ENCODE measurements at regions not wholly inside any gene's neighbourhood (a gene's known extent, or its start where the extent isn't known, plus 50 kb on each side); places are given as distances from the start of the nearest gene placed in this dataset.

- no peaks in the 10 kb centered on the region for H4K20me1 ChIP-seq (ENCODE audit: insufficient read depth, low read length)
- H3K9me2 ChIP-seq (ENCODE audit: low read depth, low read length), result no peaks in the 10 kb centered on the region
- no peak overlapping the region for H3K9ac ChIP-seq (ENCODE audit: low read length)
- H3K36me3 ChIP-seq (ENCODE audit: insufficient read depth, low read length), result no peaks in the 10 kb centered on the region
- H3K79me2 ChIP-seq (ENCODE audit: insufficient read depth, low read length), result no peaks in the 10 kb centered on the region
- no peak for TF ChIP-seq EZH2 (IDR thresholded peaks at IDR 0.05; ENCODE audit: borderline replicate concordance, low read length)
- TF ChIP-seq, protein P1, sequence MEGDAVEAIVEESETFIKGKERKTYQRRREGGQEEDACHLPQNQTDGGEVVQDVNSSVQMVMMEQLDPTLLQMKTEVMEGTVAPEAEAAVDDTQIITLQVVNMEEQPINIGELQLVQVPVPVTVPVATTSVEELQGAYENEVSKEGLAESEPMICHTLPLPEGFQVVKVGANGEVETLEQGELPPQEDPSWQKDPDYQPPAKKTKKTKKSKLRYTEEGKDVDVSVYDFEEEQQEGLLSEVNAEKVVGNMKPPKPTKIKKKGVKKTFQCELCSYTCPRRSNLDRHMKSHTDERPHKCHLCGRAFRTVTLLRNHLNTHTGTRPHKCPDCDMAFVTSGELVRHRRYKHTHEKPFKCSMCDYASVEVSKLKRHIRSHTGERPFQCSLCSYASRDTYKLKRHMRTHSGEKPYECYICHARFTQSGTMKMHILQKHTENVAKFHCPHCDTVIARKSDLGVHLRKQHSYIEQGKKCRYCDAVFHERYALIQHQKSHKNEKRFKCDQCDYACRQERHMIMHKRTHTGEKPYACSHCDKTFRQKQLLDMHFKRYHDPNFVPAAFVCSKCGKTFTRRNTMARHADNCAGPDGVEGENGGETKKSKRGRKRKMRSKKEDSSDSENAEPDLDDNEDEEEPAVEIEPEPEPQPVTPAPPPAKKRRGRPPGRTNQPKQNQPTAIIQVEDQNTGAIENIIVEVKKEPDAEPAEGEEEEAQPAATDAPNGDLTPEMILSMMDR (IDR thresholded peaks at IDR 0.05; ENCODE audit: low read length), result no peak
- no peak overlapping the region for H3K27ac ChIP-seq (ENCODE audit: low read depth, low read length, poor library complexity, severe bottlenecking)
- H3K27me3 ChIP-seq (ENCODE audit: insufficient read depth, low read length), result 0 out of 2 replicates have a peak, but pooled peaks cover 3% of the 10 kb centered on the region
- H3K9me3 ChIP-seq (ENCODE audit: low read length), result no peaks in the 10 kb centered on the region
- no peak overlapping the region for H2AFZ ChIP-seq (ENCODE audit: low read length)
- no peaks in the 10 kb centered on the region for H3F3A ChIP-seq (ENCODE audit: insufficient read depth, low read length)
- no peak overlapping the region for H3K4me3 ChIP-seq (ENCODE audit: low read depth, low read length, poor library complexity, severe bottlenecking)
- no peak overlapping the region for H3K4me2 ChIP-seq (ENCODE audit: low read length)
- H3K4me1 ChIP-seq (ENCODE audit: insufficient read depth, low read length, severe bottlenecking), result no peaks in the 10 kb centered on the region
Measured at GRCh38 chr13:22082030-22082429, 411.2 kb downstream of the FGF9 start.

DNA sequence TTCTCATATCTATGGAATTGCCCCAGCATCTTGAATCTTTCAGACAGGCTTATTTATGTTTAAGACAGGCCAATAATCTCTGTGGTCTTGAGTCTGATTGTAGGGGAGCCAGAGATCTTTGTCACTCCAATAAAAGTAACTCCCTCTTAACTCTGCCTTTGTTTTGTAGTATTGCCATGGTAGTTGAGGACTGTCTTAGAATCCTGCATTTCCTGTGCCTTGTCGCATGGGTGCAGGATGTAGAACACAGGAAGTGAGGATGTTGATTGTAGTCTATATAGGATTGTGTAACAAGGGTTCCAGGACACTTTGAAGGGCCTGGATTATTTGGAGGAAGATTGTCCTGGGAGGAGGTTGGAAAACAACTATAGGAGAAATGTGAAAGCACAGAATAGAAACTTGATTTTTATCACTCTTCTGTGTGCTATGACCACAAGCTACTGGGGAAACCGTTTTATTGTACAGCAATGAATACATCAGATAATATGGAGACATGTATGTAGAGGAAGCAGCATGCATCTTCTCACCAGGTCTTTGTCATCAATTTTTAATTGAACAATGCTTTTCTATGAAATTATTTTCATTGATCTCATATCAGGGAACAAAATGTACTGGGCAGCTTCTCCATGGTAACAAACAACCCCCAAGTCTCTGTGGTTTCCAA is 411.7 kb downstream of the FGF9 start:
- Histone ChIP-seq H3K36me3 (ENCODE audit: insufficient read depth, low read length) (no peaks in the 10 kb centered on the region), H3K9me3 (ENCODE audit: low read length) (no peaks in the 10 kb centered on the region), H3K4me2 (ENCODE audit: low read length) (no peak overlapping the region), H3K9ac (ENCODE audit: low read length) (no peak overlapping the region), H2AFZ (ENCODE audit: low read length) (no peak overlapping the region), H3F3A (ENCODE audit: insufficient read depth, low read length) (no peaks in the 10 kb centered on the region), H3K4me1 (ENCODE audit: insufficient read depth, low read length, severe bottlenecking) (no peaks in the 10 kb centered on the region), H3K79me2 (ENCODE audit: insufficient read depth, low read length) (no peaks in the 10 kb centered on the region), H4K20me1 (ENCODE audit: insufficient read depth, low read length) (no peaks in the 10 kb centered on the region), H3K27me3 (ENCODE audit: insufficient read depth, low read length) (0 out of 2 replicates have a peak, but pooled peaks cover 3% of the 10 kb centered on the region), H3K9me2 (ENCODE audit: low read depth, low read length) (no peaks in the 10 kb centered on the region), H3K4me3 (ENCODE audit: low read depth, low read length, poor library complexity, severe bottlenecking) (no peak overlapping the region), H3K27ac (ENCODE audit: low read depth, low read length, poor library complexity, severe bottlenecking) (no peak overlapping the region)
- TF ChIP-seq, protein P1 (IDR thresholded peaks at IDR 0.05; ENCODE audit: low read length), result no peak
- no peak for TF ChIP-seq EZH2 (IDR thresholded peaks at IDR 0.05; ENCODE audit: borderline replicate concordance, low read length)

DNA sequence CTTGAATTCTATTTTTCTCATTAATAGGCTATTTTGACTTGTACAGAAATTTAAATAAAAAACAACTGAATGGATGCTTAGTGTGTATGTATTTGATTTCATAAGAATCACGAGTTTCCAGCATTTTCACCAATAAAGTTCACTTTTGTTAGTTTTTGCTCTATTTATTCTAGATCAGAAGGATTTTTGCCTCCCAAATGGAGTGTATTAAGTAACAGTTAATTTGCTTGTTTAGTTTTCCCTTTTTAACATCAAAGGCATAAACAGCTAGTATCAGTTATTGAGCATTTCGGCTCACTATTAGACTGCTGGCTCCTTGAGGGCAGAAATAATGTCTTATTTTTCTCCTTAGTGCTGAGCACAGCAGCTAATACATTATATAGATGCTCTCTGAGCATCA is 414.1 kb downstream of the FGF9 start:
- 0 out of 2 replicates have a peak, but pooled peaks cover 3% of the 10 kb centered on the region for H3K27me3 ChIP-seq (ENCODE audit: insufficient read depth, low read length)
- H3K9ac ChIP-seq (ENCODE audit: low read length), result no peak overlapping the region
- H3K4me3 ChIP-seq (ENCODE audit: low read depth, low read length, poor library complexity, severe bottlenecking), result no peak overlapping the region

More for the DNA sequence above, 414.1 kb downstream of the FGF9 start:
- H3K4me2 ChIP-seq (ENCODE audit: low read length), result no peak overlapping the region
- H3K36me3 ChIP-seq (ENCODE audit: insufficient read depth, low read length), result no peaks in the 10 kb centered on the region
- no peaks in the 10 kb centered on the region for H3K9me3 ChIP-seq (ENCODE audit: low read length)
- no peaks in the 10 kb centered on the region for H3K79me2 ChIP-seq (ENCODE audit: insufficient read depth, low read length)
- TF ChIP-seq, protein P1 (IDR thresholded peaks at IDR 0.05; ENCODE audit: low read length), result no peak
- TF ChIP-seq EZH2 (IDR thresholded peaks at IDR 0.05; ENCODE audit: borderline replicate concordance, low read length), result no peak
- H4K20me1 ChIP-seq (ENCODE audit: insufficient read depth, low read length), result no peaks in the 10 kb centered on the region
- no peak overlapping the region for H3K27ac ChIP-seq (ENCODE audit: low read depth, low read length, poor library complexity, severe bottlenecking)
- no peaks in the 10 kb centered on the region for H3F3A ChIP-seq (ENCODE audit: insufficient read depth, low read length)
- no peaks in the 10 kb centered on the region for H3K9me2 ChIP-seq (ENCODE audit: low read depth, low read length)
- H2AFZ ChIP-seq (ENCODE audit: low read length), result no peak overlapping the region
- no peaks in the 10 kb centered on the region for H3K4me1 ChIP-seq (ENCODE audit: insufficient read depth, low read length, severe bottlenecking)
